ENCODE measurements at regions not wholly inside any gene's neighbourhood (a gene's known extent, or its start where the extent isn't known, plus 50 kb on each side); places are given as distances from the start of the nearest gene placed in this dataset.

DNA sequence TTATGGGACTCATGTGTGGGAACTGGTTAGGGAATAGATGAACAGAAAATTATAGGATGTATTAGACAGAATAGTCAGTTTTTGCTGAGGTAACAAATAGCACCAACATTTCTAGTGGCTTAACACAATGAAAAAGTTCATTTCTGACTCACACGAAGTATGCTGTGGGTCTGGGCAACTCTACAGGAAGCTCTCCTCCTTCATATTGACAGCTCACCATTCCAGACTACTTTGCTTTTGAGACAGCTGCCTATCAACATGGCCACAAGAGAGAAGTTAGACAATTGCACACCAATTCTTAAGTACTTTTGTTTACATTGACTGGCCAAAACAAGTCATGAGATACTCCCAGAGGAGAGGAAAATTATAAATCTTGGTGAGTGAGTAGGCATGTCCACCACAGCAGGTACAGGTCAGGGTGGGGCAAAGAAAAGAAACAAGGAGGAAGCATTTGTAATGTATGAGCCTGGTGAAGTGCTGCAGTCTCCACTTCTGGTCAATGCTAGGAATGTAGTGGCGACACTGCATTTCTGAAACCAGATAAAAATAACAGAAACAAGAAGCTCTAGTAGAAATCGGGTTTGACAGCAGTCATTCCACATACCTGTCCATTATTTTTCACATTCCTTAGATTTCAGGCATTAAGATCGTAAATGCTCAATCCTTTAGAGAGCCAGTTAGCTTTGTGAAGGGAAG lies 141.6 kb downstream of the ICOS start:
- TF ChIP-seq, protein P1, sequence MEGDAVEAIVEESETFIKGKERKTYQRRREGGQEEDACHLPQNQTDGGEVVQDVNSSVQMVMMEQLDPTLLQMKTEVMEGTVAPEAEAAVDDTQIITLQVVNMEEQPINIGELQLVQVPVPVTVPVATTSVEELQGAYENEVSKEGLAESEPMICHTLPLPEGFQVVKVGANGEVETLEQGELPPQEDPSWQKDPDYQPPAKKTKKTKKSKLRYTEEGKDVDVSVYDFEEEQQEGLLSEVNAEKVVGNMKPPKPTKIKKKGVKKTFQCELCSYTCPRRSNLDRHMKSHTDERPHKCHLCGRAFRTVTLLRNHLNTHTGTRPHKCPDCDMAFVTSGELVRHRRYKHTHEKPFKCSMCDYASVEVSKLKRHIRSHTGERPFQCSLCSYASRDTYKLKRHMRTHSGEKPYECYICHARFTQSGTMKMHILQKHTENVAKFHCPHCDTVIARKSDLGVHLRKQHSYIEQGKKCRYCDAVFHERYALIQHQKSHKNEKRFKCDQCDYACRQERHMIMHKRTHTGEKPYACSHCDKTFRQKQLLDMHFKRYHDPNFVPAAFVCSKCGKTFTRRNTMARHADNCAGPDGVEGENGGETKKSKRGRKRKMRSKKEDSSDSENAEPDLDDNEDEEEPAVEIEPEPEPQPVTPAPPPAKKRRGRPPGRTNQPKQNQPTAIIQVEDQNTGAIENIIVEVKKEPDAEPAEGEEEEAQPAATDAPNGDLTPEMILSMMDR (IDR thresholded peaks at IDR 0.05; ENCODE audit: poor library complexity) = no peak
- TF ChIP-seq EZH2 (IDR thresholded peaks at IDR 0.05; ENCODE audit: borderline replicate concordance) (no peak), EZH2phosphoT487 (IDR thresholded peaks at IDR 0.05; ENCODE audit: low read depth, severe bottlenecking, unreplicated experiment) (no peak)
